ENCODE measurements at regions not wholly inside any gene's neighbourhood (a gene's known extent, or its start where the extent isn't known, plus 50 kb on each side); places are given as distances from the start of the nearest gene placed in this dataset.

DNA sequence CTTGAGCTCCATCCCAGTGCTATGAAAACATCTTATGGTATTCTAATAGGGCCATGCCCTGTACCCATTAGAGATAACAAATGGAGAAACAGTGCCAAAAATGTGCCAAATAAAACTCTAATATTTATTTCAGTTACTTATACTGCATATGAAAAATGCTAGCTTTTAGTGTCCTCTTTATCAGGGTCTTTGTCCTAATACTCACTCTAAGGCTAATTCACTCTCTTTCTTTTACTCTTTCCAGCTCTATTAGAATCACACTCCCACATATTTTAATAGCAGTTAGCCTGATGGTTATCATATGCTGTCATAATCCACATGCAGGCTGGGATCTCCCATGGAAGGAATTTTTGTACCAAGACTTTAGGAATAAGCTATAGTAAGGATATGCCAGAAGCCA is 408.4 kb downstream of the ETV1 start:
- TF ChIP-seq, protein P1, sequence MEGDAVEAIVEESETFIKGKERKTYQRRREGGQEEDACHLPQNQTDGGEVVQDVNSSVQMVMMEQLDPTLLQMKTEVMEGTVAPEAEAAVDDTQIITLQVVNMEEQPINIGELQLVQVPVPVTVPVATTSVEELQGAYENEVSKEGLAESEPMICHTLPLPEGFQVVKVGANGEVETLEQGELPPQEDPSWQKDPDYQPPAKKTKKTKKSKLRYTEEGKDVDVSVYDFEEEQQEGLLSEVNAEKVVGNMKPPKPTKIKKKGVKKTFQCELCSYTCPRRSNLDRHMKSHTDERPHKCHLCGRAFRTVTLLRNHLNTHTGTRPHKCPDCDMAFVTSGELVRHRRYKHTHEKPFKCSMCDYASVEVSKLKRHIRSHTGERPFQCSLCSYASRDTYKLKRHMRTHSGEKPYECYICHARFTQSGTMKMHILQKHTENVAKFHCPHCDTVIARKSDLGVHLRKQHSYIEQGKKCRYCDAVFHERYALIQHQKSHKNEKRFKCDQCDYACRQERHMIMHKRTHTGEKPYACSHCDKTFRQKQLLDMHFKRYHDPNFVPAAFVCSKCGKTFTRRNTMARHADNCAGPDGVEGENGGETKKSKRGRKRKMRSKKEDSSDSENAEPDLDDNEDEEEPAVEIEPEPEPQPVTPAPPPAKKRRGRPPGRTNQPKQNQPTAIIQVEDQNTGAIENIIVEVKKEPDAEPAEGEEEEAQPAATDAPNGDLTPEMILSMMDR (conservative IDR thresholded peaks at IDR 0.05; ENCODE audit: low read depth, low read length): no peak
- no peak for TF ChIP-seq EZH2 (IDR thresholded peaks at IDR 0.05; ENCODE audit: borderline replicate concordance, low read depth, low read length, poor library complexity, severe bottlenecking)
